Epithelial cell of proximal tubule (primary cell): ENCODE measurements at regions not wholly inside any gene's neighbourhood (a gene's known extent, or its start where the extent isn't known, plus 50 kb on each side); places are given as distances from the start of the nearest gene placed in this dataset.

Experiments
- DNase-seq: peaks from one replicate; pipeline ENCODE4 v3.0.0-alpha.2; 2011; ENCODE audit warnings: low read depth
- H3K4me3 ChIP-seq: 2 replicates; pipeline ENCODE4 v1.5.1; 2011; ENCODE audit warnings: low read depth, mild to moderate bottlenecking, low read length
- CTCF ChIP-seq: conservative IDR thresholded peaks from 2 replicates; pipeline ENCODE4 v1.5.1; 2012; ENCODE audit warnings: low read depth, mild to moderate bottlenecking, low read length

GRCh38 chr2:529424-529823 lies 147.8 kb downstream of the TMEM18 start:
- DNase-seq, result peak; percentile 22
- TF ChIP-seq CTCF, result peak; percentile 69
- H3K4me3 ChIP-seq, result no peak overlapping the region

GRCh38 chr2:527581-527980 lies 149.6 kb downstream of the TMEM18 start:
- TF ChIP-seq CTCF, result no peak
- no peak for DNase-seq
- no peak overlapping the region for H3K4me3 ChIP-seq

- TF ChIP-seq CTCF, result no peak
- DNase-seq, result no peak
- no peak overlapping the region for H3K4me3 ChIP-seq
These were observed 150.3 kb downstream of the TMEM18 start for GRCh38 chr2:526918-527317.

GRCh38 chr2:525611-526010 lies 151.6 kb downstream of the TMEM18 start:
- no peak overlapping the region for H3K4me3 ChIP-seq
- no peak for DNase-seq
- no peak for TF ChIP-seq CTCF

- no peak overlapping the region for H3K4me3 ChIP-seq
- no peak for TF ChIP-seq CTCF
- DNase-seq, result no peak
These were observed 152.2 kb downstream of the TMEM18 start for GRCh38 chr2:525021-525420.

GRCh38 chr2:524442-524841 lies 152.8 kb downstream of the TMEM18 start:
- no peak overlapping the region for H3K4me3 ChIP-seq
- TF ChIP-seq CTCF, result no peak
- peak; percentile 29 for DNase-seq

- H3K4me3 ChIP-seq, result no peak overlapping the region
- no peak for DNase-seq
- no peak for TF ChIP-seq CTCF
These were observed 153.4 kb downstream of the TMEM18 start for GRCh38 chr2:523698-524270.
